ENCODE measurements at regions not wholly inside any gene's neighbourhood (a gene's known extent, or its start where the extent isn't known, plus 50 kb on each side); places are given as distances from the start of the nearest gene placed in this dataset.

GRCh38 chr10:95125582-95125981 lies 56.3 kb upstream of the CYP2C8 start:
- WGBS (ENCODE audit: insufficient coverage), result 82% methylated on average over 1 of the region's 1 CpG
- no peaks in the 10 kb centered on the region for H3K4me1 ChIP-seq (ENCODE audit: control insufficient read depth, insufficient read depth, low read length)
- DNase-seq (no peak), ATAC-seq (no peak)
- H3K27ac Mint-ChIP-seq, result no peak overlapping the region
- intact Hi-C loops (cut with micrococcal nuclease), result no loop called here
- peaks cover 2 to 4% of the 10 kb centered on the region in 2 donors for H3K9me3 Mint-ChIP-seq
- H3K27me3 Mint-ChIP-seq (ENCODE audit: low read depth in 2 of 2), result no peaks in the 10 kb centered on the region
- no peak overlapping the region for H3K27ac ChIP-seq (ENCODE audit: low read length)
- no peaks in the 10 kb centered on the region for H3K4me1 Mint-ChIP-seq
- H3K9me3 ChIP-seq (ENCODE audit: control insufficient read depth, insufficient read depth, low read length), result peaks cover 4% of the 10 kb centered on the region
- no peaks in the 10 kb centered on the region for H3K27me3 ChIP-seq (ENCODE audit: control insufficient read depth, insufficient read depth, low read length)
- no peak for TF ChIP-seq CTCF (IDR thresholded peaks at IDR 0.05)
- no peaks in the 10 kb centered on the region for H3K36me3 Mint-ChIP-seq
- H3K4me3 Mint-ChIP-seq, result no peak overlapping the region
- no peak overlapping the region for H3K4me3 ChIP-seq (ENCODE audit: low read length)
- no peaks in the 10 kb centered on the region for H3K36me3 ChIP-seq (ENCODE audit: control insufficient read depth, insufficient read depth, low read length)

- Mint-ChIP-seq H3K9me3 (peaks cover 9 to 11% of the 10 kb centered on the region in 2 donors), H3K27me3 (ENCODE audit: low read depth in 2 of 2) (no peaks in the 10 kb centered on the region), H3K27ac (no peak overlapping the region), H3K4me1 (no peaks in the 10 kb centered on the region), H3K4me3 (no peak overlapping the region), H3K36me3 (no peaks in the 10 kb centered on the region)
- DNase-seq, result no peak
- Histone ChIP-seq H3K4me3 (ENCODE audit: low read length) (no peak overlapping the region), H3K9me3 (ENCODE audit: control insufficient read depth, insufficient read depth, low read length) (peaks cover 4% of the 10 kb centered on the region), H3K36me3 (ENCODE audit: control insufficient read depth, insufficient read depth, low read length) (no peaks in the 10 kb centered on the region), H3K4me1 (ENCODE audit: control insufficient read depth, insufficient read depth, low read length) (no peaks in the 10 kb centered on the region), H3K27me3 (ENCODE audit: control insufficient read depth, insufficient read depth, low read length) (no peaks in the 10 kb centered on the region), H3K27ac (ENCODE audit: low read length) (no peak overlapping the region)
- no peak for TF ChIP-seq CTCF (IDR thresholded peaks at IDR 0.05)
- no CpG with 5 or more reads among the region's 1 CpG for WGBS (ENCODE audit: insufficient coverage)
- intact Hi-C loops (cut with micrococcal nuclease), result no loop called here
- no peak for ATAC-seq
Observed at GRCh38 chr10:95122736-95123135, 53.4 kb upstream of the CYP2C8 start.

GRCh38 chr10:95121904-95122303 lies 52.6 kb upstream of the CYP2C8 start:
- Mint-ChIP-seq H3K4me1 (no peaks in the 10 kb centered on the region), H3K27ac (no peak overlapping the region), H3K4me3 (no peak overlapping the region), H3K27me3 (ENCODE audit: low read depth in 2 of 2) (no peaks in the 10 kb centered on the region), H3K36me3 (no peaks in the 10 kb centered on the region), H3K9me3 (peaks cover 10 to 12% of the 10 kb centered on the region in 2 donors)
- no peak for DNase-seq
- Histone ChIP-seq H3K27me3 (ENCODE audit: control insufficient read depth, insufficient read depth, low read length) (no peaks in the 10 kb centered on the region), H3K36me3 (ENCODE audit: control insufficient read depth, insufficient read depth, low read length) (no peaks in the 10 kb centered on the region), H3K4me3 (ENCODE audit: low read length) (no peak overlapping the region), H3K27ac (ENCODE audit: low read length) (no peak overlapping the region), H3K9me3 (ENCODE audit: control insufficient read depth, insufficient read depth, low read length) (peaks cover 4% of the 10 kb centered on the region), H3K4me1 (ENCODE audit: control insufficient read depth, insufficient read depth, low read length) (no peaks in the 10 kb centered on the region)
- TF ChIP-seq CTCF (IDR thresholded peaks at IDR 0.05), result no peak
- WGBS (ENCODE audit: insufficient coverage), result 91% methylated on average over 2 of the region's 2 CpGs
- no peak for ATAC-seq
- intact Hi-C loops (cut with micrococcal nuclease), result no loop called here
